Stimulated activated CD8-positive, alpha-beta memory T cell treated with anti-CD3 and anti-CD28 coated beads, Interleukin-7, amount 100 ng/mL, for 1 hour (primary cell): ENCODE measurements at regions not wholly inside any gene's neighbourhood (a gene's known extent, or its start where the extent isn't known, plus 50 kb on each side); places are given as distances from the start of the nearest gene placed in this dataset.

Source experiments
- DNase-seq, 2 donors: peaks; one replicate each; pipeline ENCODE4 v3.0.0-alpha.2; 2020; ENCODE audit warnings: low read depth in 2 of 2

GRCh38 chr14:54208751-54209150, 188.1 kb upstream of the CDKN3 start:
- no peak for DNase-seq

- no peak for DNase-seq
These were observed 187.1 kb upstream of the CDKN3 start for GRCh38 chr14:54209511-54210250.

DNA sequence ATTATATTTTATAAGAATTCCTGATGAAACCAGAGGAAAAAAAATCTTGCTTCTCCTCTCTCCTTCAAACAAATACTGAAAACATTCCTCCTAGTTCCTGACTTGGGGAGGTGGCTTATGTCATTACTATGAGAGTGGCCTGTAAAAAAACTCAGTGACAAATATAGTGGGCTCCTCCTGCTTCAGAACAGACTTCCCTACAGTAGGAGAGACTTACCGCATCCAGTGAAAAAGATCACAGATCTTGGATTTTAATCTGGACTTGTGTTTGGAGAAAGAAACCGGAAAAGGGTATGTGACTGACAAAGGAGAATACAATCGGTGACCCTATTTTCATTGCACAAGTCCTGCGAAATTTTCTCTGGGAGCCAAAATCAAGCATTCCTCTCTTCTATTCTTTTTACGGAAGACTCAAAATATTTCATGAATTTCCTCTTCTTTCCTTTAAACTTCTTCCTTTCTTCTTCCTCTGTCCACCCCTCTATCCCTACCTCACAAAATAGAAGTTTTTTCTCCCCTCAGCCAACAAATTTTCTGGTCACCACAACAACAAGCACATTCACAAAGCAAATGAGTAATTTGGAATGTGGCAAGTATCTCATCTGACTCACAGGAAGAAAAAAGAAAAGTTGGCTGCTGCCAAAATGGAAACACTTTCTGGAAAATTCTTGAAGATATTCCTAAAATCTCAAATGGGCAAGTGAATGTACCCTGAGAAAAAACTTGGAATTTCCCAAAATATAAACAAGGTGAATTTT, 185.1 kb upstream of the CDKN3 start:
- DNase-seq: no peak

GRCh38 chr14:54213536-54213935, 183.3 kb upstream of the CDKN3 start:
- no peak for DNase-seq

DNA sequence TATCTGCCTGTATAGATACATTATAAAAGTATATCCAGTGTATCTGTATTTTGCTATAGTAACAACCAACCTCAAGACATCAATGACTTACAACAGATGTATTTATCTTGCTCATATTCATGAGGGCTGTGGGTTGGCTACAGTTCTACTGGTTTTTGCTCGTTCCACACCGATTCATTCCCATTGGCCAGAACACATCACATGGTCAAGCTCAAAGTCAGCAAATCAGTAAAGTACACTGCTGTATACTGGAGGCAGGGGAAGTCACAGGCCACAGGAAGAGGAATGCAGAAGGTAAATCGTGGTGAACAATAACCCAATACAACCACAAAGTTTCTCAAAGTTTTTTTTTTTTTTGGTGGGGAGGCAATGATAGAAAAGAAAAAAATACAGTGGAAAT, 180.0 kb upstream of the CDKN3 start:
- no peak for DNase-seq

GRCh38 chr14:54219261-54220070, 177.3 kb upstream of the CDKN3 start:
- DNase-seq: no peak

DNA sequence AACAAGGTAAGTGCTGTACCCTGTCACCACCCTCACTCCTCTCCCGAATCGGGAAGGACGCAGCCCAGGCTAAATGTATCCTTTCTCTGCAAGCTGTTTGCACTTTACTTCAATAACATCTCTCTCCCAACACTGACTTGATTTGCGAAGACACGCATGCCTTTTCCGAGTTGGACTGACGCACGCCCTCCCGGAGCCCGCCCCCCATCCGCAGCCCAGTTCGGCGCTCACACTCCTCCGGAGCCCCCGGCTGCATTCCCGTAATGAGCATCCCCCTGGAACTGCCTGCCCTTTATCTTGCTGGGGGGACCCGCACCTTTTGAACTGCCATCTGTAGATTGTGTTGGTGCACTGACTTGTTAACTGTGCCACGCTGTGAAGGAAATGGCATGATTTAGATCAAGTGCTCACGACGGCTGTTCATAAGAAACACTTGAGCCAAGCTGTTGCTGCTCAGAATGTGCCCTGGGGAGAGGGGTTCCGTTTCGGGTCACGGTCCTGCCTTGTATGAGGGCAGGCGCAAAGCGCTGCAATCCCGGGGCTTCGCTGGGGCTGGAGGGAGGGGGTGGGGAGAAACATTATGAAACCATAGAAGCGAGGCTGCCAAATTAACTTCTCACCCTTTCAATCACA, 176.6 kb upstream of the CDKN3 start:
- no peak for DNase-seq

DNA sequence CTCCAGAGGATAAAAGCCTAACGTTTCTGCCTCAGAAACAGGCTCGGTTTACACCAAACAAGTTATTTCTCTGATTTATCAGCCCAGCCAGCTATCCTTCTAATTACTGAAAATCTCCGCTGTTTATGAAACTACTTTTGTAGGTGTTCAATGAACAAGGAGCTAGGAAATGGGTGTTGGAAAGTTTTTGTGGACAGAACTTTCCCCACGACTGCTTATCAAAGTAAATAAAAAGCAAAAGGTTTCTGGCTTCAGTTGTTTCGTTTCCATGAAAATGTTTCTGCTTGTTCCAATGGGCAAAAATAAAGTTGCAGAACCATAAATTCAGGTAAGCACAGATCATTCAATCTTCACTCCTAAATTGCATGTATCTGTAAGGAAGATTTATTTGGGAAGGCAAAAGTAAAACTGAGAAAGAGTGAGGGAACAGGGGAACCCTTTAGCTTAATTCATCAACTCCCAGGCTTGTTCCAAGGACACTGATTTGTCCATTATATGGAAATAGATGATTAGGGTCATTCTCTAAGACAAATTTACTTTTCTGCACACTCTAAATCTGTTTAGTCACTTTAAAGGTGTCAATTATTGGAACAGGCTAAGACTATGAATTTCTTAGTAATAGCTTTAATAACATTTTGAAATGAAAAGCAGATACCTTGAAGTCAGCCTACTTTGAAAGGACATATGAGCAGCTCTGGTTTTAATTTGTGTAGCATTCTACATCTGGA, 175.9 kb upstream of the CDKN3 start:
- DNase-seq: no peak

DNA sequence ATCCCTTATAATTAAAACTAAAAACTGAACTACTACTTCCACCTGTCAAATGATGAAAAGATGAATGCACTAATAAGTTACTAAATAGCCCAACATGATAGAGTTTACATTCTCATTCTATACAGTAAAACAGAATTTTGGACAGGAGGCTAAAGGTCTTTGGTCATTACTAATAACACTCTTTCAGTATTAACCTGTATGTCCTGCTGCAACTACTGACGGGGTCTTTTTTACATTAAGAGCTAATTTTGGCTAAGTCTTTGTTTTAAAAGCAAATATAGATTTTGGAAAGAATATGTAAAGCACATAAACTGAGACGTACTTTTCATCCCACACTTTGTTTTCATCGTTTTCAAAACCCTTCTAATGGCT, 175.4 kb upstream of the CDKN3 start:
- DNase-seq: no peak

DNA sequence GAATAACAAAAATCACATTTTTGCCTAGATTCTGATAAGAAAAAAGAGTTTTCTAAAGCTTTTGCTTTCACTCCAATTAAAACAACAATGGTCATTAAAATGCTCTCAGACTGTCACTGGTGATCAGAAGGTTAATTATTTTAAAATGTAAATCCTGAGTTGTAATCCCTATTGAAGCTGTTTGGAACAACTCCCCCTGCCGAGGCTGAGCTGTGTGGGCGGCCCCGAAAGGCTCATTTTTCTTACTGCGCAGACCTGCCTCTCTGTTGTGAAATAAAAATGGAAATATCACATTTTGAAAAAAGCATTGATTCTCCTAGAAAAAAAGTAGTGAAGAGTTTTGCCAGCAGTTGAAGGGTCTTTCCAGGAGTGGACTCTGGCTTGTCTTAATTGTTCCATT, 174.8 kb upstream of the CDKN3 start:
- DNase-seq: no peak

DNA sequence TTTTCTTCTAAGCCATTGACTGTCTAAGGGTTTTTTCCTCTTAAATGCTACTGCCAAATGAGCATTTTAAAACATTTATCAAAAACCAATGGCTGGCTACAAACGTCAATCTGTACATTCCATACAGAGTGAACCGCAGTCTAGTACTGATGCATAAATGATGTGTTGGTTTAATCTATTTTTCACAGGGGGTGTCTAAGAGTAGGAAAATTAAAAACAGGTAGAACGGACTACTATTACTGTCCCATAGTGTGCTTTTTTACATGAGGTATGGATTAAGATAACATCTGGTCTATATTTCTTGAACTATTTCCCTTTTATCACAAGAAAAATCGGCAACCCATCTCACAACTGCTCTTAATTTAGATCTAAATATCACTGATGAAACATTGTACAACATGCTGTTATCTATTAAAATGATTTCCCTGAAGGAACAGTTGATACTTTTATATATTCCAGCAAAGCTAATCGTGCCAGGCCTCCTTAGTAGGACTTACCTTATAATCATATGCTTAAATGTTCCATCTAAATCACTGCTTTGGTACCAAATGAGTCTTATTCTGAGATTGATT, 172.9 kb upstream of the CDKN3 start:
- no peak for DNase-seq

GRCh38 chr14:54225457-54226060, 171.2 kb upstream of the CDKN3 start:
- DNase-seq: no peak

GRCh38 chr14:54226103-54226502, 170.7 kb upstream of the CDKN3 start:
- no peak for DNase-seq

DNA sequence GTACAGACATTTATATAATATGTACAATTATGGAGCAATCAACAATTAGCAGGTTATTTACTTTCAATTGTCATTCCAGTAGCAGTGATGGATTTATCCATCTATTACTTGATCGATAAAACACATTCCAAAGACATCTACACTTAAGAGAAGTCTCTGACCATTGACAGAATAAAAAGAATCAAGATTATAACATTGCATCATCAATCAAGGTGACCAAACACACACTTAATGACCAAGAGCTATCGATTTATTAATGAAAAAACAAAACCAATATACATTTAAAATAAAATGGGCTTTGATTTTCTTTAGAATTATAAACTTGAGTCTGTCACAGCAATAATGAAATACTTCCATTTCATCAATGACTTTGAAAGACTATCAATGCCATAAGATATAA, 170.2 kb upstream of the CDKN3 start:
- no peak for DNase-seq

GRCh38 chr14:54229136-54229535, 167.7 kb upstream of the CDKN3 start:
- DNase-seq: no peak

DNA sequence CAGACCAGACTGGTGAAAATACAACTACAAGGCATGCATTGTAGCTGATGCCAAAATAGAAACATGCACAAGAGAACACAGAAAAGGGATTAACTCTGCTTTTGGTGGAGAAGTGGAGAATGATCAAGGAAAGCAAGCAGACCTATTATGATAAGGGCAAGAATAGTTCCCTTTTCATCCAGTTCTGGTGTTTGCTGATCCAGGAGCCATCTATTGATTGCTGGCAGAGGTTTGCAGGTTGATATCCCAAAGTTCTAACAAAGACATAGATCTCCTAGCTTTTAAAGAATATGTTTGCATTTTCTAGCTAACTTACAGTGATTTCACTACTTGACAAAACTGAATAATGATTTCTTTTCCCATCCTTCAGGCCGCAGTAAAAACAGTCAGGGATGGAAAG, 166.2 kb upstream of the CDKN3 start:
- no peak for DNase-seq

DNA sequence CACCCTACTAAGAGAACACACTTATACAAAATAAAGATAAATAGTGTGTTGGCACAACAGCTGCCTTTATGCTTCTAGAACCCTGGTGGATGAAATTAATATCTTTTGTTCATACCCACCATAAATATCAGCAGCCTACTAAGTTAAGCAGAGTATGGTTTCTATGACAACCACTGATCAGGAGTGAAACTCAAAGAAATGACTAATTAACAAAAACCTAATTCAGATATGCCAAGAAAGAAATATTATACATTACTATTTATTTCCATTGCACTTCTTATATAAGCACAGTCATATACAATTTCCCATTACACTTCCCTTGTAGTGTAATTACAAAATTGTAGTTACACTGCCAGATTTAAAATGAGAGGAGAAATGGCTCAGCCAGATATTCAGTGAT, 164.1 kb upstream of the CDKN3 start:
- DNase-seq: no peak

DNA sequence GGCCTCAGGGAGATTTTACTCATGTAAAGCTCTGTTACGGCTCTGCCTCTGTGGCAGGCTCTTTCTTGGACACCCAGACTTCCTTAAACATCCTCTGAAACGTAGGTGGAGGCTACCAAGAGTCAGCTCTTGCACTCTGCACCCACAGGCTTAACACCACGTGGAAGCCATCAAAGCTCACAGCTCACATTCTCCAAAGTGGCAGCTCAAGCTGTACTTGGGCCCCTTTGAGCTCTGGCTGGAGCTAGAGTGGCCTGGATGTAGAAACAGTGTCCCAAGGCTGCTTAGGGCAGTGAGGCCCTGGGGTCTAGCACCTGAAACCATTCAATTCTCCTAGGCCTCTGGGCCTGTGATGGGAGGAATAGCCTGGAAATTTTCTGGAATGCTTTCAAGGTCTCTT, 155.3 kb upstream of the CDKN3 start:
- no peak for DNase-seq

DNA sequence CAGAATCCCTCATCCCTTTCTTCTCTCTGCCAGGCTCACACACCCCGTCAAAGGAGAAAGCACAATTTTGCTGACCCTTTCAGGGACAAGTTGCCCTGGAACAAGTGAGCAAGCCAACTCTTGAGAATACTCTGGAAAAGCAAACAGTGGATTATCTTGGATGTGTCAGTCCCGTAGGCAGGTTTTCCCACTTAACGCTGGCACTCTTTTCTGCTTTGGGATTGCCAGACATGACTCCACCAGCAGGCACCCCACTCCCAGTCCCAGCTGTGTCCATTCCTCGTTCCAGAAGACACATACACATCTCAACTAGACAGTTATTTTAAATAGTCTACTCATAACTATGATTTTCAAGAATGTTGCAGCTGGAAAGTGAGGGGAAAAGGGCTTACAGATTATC, 145.5 kb upstream of the CDKN3 start:
- no peak for DNase-seq

DNA sequence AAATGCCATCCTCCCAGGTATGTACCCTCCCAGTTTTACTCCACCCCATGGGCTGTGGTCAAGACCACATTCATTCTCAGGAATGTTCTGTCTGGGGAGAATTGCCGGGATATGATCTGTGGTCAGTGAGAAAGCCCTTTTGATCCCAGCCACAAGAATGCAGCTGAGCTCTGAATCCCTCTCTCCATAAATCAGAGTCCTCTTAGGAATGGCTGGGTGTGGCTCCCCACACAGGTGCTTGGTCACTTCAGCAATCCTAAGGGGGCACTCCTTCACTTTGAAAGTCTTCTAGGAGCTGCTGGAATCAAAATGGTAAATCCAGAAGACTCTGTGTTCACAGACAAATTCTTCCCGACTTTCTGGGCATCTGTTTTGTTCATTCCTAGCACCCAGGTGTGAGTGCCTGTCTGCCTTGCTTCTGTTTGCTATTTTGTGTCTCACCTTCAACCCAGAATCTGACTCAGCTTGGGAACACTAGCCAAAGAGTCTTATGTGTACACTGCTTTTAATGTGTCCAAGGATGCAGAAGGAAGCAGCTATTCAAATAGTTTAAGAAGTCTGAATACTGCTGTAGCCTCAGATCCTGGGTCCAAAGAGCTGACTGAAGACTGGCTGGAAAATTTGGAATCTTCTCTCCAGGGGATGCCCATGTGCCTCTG, 144.6 kb upstream of the CDKN3 start:
- DNase-seq: no peak
